ENCODE measurements at regions not wholly inside any gene's neighbourhood (a gene's known extent, or its start where the extent isn't known, plus 50 kb on each side); places are given as distances from the start of the nearest gene placed in this dataset.
"Not testable (repeated sequence)": the region's sequence is repeated elsewhere in the genome, so short reads cannot be mapped to it uniquely, and the experiment has no call there.

GRCh38 chr2:111287646-111288568 lies 167.2 kb downstream of the BCL2L11 start:
- not testable (repeated sequence) for TF ChIP-seq CTCF (IDR thresholded peaks at IDR 0.05; ENCODE audit: low read depth, low read length, poor library complexity, severe bottlenecking); EZH2phosphoT487 (IDR thresholded peaks at IDR 0.05; ENCODE audit: borderline replicate concordance, low read length)

Measured in DOHH2 (cell line).